HuH-7.5 (cell line): ENCODE measurements at regions not wholly inside any gene's neighbourhood (a gene's known extent, or its start where the extent isn't known, plus 50 kb on each side); places are given as distances from the start of the nearest gene placed in this dataset.
"Not testable (repeated sequence)": the region's sequence is repeated elsewhere in the genome, so short reads cannot be mapped to it uniquely, and the experiment has no call there.

Source experiments
- DNase-seq: peaks from one replicate; pipeline ENCODE4 v3.0.0; 2011; ENCODE audit warnings: low spot score

DNA sequence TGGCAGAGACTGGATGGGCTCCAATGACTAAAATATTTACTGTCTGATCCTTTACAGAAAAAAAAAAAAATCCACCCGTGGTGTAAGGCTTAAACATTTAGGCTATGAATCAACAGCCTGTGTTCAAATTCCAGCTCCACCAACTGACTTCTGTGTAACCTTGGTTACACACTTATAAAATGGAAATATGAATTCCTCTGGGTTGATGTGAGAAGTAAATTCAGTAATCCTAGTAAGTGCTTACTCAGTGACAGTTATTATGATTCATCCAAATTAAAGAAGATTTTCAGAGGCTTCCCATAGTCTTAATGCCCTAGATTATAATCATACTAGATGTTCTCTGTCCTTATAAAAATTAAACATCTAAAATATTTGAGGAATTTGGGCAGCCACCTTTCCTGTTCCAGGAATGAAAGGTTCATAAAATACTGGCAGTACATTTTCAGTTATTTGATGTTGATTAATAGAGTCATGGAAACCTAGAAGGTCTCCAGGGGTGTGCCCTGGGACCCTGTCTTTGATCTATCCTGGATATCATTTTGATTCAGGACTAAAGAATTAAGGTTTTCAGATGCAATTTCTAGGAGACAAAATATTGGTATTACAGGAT is 180.3 kb upstream of the ZNF217 start:
- peak; percentile 85 for DNase-seq

DNA sequence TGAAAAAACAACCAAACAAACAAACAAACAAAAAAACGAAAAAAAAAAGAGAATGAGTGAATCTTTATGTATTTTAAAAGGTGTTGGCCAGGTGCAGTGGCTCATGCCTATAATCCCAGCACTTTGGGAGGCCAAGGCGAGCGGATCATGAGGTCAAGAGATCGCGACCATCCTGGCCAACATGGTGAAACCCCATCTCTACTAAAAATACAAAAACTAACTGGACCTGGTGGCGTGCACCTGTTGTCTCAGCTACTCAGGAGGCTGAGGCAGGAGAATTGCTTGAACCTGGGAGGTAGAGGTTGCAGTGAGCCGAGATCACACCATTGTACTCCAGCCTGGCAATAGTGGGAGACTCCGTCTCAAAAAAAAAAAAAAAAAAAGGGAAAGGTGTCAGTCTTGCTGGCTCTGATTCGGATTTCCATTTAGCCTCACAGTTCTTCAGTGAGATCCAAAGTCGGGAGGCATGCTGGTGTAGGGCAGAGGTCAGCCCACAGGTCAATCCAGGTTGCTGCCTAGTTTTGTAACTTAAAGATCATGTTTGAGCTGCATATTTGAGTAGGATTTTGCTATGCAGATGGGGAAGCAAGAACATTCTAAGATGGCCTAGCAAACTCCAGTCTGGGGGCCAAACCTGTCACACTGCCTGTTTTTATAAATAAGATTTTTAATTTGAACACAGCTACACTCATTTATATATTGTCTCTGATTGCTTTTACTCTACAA is 179.6 kb upstream of the ZNF217 start:
- DNase-seq, result not testable (repeated sequence)

DNA sequence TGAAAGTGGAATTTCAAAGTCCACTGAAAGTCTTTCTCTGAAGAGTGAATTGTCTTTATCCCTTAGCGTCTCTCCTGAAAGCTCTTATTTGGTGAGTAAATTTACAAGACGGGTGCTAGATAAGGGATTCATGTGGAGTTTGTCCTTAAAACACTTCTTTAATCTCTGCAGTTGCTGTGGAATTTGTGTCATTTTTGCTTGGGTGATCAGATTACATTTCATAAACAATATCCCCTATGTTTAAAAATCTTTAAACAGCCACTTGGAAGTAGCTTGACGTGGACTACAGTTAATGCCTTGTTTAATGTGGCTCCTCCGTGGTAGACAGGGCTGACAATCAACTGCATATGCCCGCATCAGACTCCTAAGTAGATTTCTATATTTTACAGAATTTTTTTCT is 175.4 kb upstream of the ZNF217 start:
- no peak for DNase-seq

DNA sequence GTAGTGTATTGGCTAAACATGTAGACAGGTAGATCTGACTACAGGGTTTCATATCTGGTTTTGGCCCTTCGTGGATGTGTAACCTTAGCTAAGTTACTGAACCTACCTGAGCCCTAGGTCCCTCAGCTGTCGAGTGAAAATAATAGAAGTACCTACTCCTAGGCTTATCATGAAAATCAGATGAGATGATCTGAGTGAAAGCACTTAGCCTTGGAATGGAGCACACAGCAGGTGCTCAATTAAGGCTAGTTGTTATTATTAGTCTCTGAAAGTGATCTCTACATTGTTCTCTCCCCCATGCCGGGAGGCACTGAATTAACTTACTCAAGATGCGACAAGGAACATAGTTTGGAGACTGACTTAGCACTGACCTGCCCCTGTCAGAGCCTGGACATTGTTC is 174.7 kb upstream of the ZNF217 start:
- no peak for DNase-seq

DNA sequence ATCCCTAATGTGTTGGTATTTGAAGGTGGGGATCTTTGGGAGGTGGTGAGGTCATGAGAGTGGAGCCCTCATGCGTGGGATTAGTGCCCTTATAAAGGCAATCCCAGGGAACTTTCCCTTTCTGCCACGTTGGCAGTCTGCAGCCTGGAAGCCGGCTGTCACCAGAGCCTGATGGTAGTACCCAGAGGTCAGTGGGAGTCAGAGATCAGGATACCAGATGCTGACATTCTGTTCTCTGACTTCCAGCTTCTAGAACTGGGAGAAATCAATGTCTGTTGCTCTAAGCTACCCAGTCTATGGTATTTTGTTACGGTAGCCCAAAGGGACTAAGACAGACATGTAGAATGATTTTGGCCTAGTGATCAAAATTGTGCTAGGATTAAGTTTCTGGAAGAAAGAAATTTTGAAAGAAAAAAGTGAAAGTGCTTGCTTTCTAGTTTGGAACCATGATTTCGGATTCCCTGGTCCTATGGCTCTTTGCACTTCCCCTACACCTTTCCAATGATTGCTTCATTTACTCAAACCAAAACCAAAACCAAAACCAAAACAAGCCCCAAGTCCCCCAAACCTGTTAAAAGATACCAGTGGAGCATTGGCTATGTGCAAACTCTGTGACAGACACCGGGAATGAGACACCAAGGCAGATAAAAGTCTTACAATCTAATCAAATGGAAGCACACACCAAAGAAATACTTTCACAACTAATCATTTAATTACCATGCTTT is 173.7 kb upstream of the ZNF217 start:
- DNase-seq, result no peak

DNA sequence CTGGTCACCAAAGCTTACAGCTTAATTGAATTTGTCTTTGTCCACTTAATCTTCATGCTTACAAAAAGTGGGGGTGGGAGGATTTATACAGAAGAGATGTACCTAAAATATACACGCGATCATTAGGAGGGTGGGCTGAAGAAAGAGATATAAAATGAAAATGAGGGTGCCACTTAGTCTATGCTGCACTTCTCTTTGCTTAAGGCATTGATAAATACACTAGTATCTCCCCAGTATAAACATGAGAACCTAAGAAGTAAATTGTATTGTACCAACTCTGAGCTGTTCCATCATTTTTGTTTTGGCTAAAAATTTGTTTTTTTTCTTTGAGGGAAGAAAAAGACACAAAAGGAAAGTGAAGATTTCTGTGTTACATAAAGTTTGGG is 170.8 kb upstream of the ZNF217 start:
- DNase-seq, result no peak

DNA sequence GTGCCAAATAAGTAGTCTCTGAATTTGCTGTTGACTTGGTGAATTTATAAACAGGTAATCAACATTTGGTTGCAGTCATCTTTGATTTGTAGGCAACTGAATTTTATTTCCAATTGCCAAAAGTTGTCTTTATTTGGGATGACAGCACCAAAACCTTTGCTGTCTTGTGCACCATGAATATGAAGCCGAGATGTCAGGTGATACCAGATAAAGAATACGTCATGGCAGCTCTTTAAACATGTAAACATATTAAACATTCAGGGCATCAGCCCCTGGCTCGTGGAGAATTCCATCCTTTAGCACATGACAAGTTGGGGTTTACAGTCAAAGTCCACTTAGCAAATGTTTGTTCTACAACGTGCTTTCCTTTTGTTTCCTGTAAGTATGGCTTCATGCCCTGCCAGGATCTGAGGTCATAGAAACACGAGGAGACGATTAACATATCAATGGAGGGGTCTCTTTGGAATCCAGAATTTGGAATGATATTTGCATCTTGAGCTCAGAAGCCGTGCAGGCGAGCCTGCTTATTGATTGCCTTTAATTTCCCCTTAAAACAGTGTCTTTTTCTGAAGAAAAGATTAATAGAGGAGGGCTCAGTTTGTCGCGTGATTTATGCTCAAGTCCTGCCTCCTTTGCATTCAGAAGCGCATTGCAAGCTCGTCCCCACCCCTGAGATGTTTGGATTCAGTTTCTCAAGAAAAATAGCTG is 170.2 kb upstream of the ZNF217 start:
- peak; percentile 84 for DNase-seq

DNA sequence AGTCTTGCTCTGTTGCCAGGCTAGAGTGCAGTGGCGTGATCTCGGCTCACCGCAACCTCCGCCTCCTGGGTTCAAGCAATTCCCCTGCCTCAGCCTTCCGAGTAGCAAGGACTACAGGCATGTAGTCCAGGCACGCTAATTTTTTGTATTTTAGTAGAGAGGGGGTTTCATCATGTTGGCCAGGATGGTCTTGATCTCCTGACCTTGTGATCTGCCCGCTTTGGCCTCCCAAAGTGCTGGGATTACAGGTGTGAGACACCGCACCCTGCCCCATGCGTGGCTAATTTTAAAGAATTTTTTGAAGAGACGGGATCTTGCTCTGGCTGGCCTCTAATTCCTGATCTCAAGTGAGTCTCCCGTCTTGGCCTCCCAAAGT is 168.8 kb upstream of the ZNF217 start:
- DNase-seq, result not testable (repeated sequence)

DNA sequence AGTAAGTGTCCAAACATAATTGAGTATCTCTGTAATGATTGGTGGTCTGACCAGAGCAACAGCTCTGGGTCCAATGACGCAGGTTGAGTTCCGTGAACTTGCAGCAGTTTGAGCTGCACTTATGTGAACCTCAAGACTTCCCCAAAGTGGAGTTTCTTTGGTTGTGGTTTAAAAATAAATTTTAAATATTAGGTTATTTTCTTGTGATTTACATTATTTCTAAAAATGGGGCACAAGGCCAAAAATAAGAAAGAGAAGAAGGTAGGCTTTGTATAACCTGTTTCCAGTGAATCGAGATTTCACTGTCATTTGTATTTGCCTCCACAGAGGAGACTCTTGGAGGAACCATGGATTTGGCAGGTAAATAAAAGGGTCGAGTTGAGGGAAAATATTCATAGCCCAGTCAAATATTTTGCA is 166.4 kb upstream of the ZNF217 start:
- DNase-seq, result no peak

DNA sequence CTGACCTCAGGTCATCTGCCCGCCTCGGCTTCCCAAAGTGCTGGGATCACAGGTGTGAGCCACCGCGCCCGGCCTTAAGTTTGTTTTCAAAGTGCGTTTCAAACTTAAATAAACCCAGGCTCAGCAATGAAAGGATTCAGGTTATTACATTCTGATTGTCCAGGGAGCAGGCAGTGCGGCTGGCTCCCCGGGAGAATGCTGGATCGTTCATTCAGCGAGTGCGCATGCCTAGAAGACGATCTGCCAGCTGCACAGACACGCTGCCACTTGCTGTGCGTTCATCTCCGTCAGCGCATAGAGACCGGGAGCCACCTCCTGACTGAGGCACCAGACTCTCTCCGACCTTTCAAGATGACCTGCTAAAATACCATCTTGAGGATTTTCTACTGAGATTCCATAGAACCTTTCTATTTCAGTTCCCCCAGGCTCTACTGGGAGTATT is 163.9 kb upstream of the ZNF217 start:
- peak; percentile 93 for DNase-seq

DNA sequence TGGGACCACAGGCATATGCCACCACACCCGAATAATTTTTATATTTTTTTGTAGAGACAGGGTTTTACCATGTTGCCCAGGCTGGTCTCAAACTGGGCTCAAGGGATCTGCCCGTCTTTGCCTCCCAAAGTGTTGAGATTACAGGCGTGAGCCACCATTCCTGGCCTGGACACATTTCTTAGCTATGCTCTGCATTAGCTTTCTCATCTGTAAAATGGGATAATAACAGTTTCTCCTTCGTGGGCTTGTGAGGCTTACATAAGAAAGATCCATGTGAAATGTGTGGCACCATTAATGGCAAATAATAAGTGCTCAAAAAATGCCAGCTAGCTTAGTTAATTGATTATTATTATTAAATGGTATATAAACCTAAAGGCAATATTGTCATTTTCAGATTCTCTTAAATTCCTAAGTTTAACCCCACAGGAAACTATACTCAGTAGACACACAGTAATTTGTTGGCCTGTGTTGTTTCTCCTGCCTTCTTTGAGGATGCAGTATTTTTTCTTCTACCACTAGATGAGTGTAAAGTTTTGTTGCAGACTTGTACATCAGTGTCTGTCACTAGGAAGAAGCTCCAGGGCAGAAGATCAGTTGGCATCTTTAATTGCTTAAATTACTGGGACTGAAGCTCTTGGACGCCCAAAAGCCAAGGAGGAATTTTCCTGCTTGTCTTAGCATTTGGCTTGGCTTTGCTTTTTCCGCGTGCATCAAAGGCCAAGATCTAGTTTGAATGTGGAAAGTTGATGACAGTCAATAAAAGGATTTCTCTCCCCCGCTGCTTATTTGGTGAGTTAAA is 162.3 kb upstream of the ZNF217 start:
- DNase-seq, result no peak

DNA sequence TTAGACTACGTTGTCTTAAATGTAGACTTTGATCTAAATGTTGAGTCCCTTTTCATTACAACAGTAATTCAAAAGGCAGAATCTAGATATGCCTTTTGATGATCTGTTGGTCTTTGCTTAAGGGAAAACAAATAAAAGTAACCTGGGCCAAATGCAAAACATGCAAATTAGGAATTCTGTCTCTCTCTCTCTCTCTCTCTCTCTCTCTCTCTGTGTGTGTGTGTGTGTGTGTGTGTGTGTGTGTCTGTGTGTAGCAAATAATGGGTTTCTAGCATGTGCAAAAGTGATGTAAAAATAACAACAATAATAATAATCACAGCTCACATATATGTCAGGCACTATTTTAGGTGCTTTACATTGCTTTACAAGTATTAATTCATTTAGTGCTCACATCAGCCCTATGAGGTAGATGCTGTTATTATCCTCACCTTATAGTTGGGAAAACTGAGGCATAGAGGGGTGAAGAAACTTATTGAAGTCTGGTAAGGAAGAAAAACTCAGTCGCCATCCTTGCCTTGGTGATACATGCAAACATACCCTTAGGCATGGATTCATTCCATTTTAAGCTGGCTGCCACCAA is 160.3 kb upstream of the ZNF217 start:
- DNase-seq, result peak; percentile 67

DNA sequence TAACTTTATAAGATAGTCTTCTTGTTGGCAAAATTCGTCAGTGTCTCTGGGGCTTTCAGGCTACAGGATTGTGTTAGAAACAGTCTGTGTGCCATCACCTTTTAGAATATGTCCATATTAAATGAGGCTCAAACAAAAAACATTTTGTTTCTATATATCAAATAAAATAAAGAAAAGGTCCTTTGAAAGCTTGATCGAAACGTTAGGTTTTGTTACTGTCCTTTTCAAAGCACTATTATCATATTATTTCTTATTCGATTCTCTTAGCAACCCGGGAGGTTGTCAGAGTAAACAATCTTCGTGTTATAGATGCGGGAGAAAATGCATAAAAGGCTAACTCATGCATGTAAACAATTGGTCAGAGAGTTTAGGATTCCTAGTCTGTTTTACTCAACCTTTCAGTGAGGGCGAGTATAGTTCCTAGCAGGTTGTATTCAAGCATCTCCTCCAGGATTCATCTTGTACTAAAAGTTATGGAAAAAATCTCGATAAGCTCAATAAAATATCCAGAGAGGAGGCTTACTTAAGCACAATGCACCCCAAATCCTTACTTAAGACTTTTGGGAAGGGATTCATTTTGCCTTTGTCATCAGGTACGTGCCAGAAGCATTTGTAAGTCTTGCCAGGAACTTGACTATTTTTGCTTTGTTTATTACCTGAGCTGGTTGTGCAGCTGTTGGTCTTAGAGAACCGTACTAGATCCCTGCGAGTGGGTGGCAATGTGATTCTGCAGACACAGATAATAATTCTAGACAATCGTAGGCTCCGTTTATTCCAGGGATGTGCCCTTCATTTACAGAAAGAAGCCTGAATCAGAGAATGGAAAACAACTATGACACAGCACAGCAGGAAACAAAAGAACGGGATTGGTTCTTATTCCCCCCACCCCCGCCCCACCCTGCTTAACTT is 159.6 kb upstream of the ZNF217 start:
- no peak for DNase-seq

DNA sequence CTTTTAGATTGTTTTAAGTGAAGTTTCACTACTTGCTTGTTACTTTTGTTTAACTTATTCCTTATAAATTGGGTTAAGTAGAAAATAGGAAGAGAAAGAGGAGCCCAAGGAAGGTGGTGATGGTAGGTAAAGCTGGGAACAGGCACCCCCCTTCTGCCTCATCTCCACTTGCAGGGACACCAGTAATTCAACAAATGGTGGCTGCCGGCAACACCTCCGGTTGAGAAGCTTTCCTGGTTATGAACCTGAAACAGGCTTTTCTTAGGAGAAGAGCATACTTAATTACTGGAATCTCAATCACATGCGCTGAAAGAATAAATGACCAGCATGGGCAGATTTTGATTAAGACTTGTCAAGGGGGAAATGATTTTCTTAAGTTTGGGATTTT is 158.9 kb upstream of the ZNF217 start:
- DNase-seq, result no peak

DNA sequence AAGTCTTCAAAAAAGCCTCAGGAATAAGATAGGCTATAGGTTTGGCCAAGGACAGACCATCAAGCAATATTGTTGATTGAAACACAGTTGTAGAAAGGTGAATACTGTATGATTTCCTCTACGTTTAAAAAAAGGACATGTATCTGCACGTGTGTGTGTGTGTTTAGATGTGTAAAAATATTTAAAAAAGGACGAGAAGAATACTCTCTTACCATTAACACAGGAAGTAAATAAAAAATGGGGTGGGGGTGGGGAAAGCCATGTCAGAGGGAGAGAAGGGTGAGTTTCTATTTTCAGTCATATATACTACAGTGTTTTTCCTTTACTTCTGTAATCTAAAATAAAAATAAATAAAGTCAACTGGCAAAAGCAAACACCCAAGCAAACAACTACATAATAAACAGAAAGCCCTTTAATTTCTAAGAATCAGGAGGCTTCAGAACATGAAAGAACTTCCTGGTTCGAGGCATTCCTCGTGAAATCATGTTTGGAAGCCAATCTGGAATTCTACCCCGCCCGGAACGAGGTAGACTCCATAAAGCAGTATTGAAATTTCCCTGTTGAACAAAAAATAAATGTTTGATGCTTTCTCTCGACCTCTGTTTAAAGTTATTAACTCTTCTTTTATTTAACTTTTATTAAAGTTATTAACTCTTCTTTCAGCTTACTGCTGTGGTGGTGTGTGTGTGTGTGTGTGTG is 158.1 kb upstream of the ZNF217 start:
- DNase-seq, result no peak

DNA sequence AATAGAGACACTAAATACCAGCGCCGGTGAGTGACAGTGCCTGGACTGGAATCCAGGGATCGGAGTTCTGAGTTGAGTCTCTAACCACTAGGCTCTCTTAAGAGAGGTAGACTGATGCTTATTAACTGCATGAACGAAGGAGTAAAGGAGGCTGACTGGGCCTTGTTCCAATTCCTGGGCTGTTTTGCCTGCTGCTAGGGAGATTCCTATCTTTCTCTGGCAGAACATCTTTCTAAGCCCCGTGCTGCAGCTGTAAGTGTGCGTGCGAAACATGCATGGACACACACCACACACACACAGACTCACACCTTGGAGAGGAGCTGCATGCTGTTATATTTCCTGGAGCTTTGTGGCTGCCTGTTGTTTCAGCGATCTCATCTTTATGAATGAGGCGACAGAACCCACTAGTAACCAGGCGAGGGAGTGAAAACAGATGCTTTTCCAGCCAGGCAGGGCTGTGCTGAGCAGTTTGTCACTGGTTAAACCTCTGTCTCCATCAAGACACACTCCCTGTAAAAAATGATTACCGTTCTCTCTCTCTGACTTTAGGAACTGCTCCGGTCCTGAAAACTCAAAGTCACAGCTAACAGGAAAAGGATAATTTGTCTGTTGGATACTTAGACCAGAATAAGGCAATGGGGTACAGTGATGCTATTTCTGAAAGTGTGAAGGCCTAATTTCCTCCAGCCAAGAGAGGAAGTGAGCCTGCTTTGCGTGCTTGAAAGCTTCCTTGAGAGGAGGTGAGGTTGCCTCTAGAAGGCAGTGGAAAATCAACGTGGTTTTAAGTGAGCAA is 157.4 kb upstream of the ZNF217 start:
- no peak for DNase-seq

DNA sequence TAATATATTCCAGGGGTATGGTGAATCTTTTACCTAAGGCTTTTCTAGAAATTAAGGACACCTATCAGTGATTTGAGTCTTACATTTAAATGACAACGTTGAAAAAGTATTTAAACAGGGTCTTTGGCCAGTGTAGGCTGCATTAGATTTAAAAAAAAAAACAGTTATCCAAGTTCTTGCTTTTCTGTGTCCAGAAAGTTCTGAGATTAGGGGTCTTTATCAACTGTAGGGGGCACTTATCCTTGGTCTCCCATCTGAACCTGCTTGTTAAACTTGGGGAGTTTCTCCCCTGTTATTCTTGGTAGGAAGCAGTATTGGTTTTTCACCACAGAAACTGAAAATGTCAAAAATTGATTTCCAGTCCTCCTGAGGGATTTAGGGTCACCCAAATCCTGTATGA is 155.9 kb upstream of the ZNF217 start:
- no peak for DNase-seq

DNA sequence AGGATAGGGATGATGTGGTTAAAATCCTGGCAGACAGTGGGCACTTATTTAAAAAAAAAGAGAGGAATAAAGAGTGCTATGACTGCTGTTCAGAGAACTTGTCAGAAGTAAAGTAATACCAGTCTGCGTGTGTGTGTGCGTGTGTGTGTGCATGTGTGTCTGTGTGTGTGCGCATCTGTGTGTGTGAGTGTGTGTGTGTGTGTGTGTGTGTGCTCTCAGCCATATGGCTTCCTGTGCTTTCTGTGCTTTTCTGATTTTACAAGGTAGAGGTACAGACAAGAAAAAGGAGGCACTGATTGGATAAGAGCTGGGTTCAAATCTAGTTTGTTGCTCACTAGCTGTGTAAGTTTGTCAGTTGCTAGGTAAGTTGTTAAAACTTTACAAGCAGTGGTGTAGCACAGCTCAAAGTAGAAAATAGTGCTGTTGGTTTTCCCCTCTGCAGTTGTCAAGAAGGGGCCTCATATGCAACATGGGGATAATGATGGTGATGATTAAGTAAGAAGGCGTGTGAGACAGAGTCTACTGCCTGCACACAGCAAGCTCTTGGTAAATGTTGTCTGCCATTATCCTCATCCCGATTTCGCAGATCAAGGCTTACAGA is 155.3 kb upstream of the ZNF217 start:
- no peak for DNase-seq

DNA sequence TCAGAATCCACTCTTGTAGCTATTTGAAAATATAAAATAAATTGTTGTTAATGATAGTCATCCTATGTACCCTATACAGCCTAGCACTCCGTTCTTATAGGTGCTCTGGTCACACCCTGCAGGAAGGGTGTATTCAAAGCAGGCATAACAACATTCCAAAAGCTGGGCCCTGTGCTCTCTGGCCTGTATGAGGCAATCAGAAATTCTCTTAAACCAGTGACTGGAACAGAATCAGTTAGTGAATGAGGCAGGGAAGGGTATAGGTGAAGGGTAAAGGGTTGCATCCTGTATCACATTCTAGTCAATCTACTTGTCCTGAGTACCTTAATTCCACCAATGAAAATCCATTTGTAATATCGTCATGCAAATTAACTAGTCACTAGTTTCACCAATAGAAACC is 154.5 kb upstream of the ZNF217 start:
- DNase-seq, result no peak
